Peyer's patch (tissue), 4 donors: ENCODE measurements at regions not wholly inside any gene's neighbourhood (a gene's known extent, or its start where the extent isn't known, plus 50 kb on each side); places are given as distances from the start of the nearest gene placed in this dataset.
"Not testable (repeated sequence)": the region's sequence is repeated elsewhere in the genome, so short reads cannot be mapped to it uniquely, and the experiment has no call there.

Source experiments
- DNase-seq, 3 donors: peaks; one replicate each; pipeline ENCODE4 v3.0.0-alpha.2; 2017 to 2019
- H3K27ac ChIP-seq, 4 donors: fragments of 200-600 bp; sonication (generic); one replicate each; pipeline ENCODE4 v1.5.1; 2016 to 2019
- H3K27me3 ChIP-seq, 2 donors: fragments of 200-600 bp; sonication (generic); one replicate each; pipeline ENCODE4 v1.5.1; 2019
- H3K36me3 ChIP-seq, 3 donors: fragments of 200-600 bp; sonication (generic); one replicate each; pipeline ENCODE4 v1.5.1; 2016 to 2019
- H3K4me1 ChIP-seq, 4 donors: fragments of 200-600 bp; sonication (generic); one replicate each; pipeline ENCODE4 v1.5.1; 2016 to 2019
- H3K4me3 ChIP-seq, 4 donors: fragments of 200-600 bp; sonication (generic); 1 replicate in 3 of 4; 2 replicates in 1 of 4; pipeline ENCODE4 v1.5.1; 2016 to 2019; ENCODE audit warnings: mild to moderate bottlenecking in 1 of 4
- H3K9me3 ChIP-seq, 4 donors: fragments of 200-600 bp; sonication (generic); one replicate each; pipeline ENCODE4 v1.5.1; 2016 to 2019; ENCODE audit warnings: mild to moderate bottlenecking in 1 of 4
- CTCF ChIP-seq, 6 experiments: fragments of 450-650 bp in 4 of 6; fragments of 200-600 bp in 2 of 6; sonication (generic) in 1 of 6; IDR thresholded peaks; one replicate each; pipeline ENCODE4 v1.5.1; 2017 to 2019; ENCODE audit warnings: antibody characterized with exemption in 6 of 6, mild to moderate bottlenecking in 3 of 6, moderate library complexity in 1 of 6
- POLR2A ChIP-seq, 2 donors: fragments of 450-650 bp; IDR thresholded peaks; one replicate each; pipeline ENCODE4 v1.5.1; 2017; ENCODE audit warnings: antibody characterized with exemption in 2 of 2, mild to moderate bottlenecking in 2 of 2, moderate library complexity in 2 of 2

GRCh38 chr2:8141780-8142179, 540.1 kb upstream of the ID2 start:
- TF ChIP-seq CTCF (IDR thresholded peaks at IDR 0.05) (no peak), POLR2A (IDR thresholded peaks at IDR 0.05) (no peak)
- Histone ChIP-seq H3K27ac (peak overlapping the region in 1 of 4 donors; percentile 56), H3K9me3 (no peaks in the 10 kb centered on the region), H3K4me1 (peaks cover 0 to 39% (median 0%) of the 10 kb centered on the region in 4 donors), H3K27me3 (no peaks in the 10 kb centered on the region), H3K36me3 (no peaks in the 10 kb centered on the region), H3K4me3 (no peak overlapping the region)
- DNase-seq, result no peak

DNA sequence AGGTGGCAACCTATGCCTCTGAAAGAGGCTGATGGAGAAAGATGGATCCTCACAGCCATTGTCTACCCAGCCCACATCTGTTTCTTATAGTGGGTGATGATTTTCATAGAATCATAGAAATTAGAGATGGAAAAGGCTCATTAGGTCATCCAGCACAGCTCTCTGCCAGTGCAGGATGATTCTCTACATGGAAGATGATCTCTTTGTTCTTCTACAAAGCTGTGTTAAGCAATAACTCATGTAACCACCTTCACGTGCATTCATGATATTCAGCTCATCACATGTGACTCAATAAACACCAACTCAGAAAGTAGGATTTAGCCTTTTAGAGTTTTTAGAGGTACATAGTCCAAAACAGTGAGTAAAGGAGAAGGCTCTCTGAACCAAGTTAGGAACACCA, 539.4 kb upstream of the ID2 start:
- peaks cover 0 to 39% (median 0%) of the 10 kb centered on the region in 4 donors for H3K4me1 ChIP-seq
- no peak for DNase-seq
- H3K27ac ChIP-seq, result no peak overlapping the region
- no peaks in the 10 kb centered on the region for H3K27me3 ChIP-seq
- no peak overlapping the region for H3K4me3 ChIP-seq
- TF ChIP-seq POLR2A (IDR thresholded peaks at IDR 0.05) (no peak), CTCF (IDR thresholded peaks at IDR 0.05) (no peak)
- H3K36me3 ChIP-seq, result no peaks in the 10 kb centered on the region
- no peaks in the 10 kb centered on the region for H3K9me3 ChIP-seq

GRCh38 chr2:8144131-8144631, 537.7 kb upstream of the ID2 start:
- Histone ChIP-seq H3K27me3 (no peaks in the 10 kb centered on the region), H3K4me1 (peaks cover 0 to 39% (median 0%) of the 10 kb centered on the region in 4 donors), H3K4me3 (no peak overlapping the region), H3K36me3 (no peaks in the 10 kb centered on the region), H3K9me3 (no peaks in the 10 kb centered on the region), H3K27ac (peak overlapping the region in 2 of 4 donors; percentile 10 to 37)
- TF ChIP-seq CTCF (IDR thresholded peaks at IDR 0.05) (no peak), POLR2A (IDR thresholded peaks at IDR 0.05) (no peak)
- no peak for DNase-seq

GRCh38 chr2:8144785-8145184, 537.1 kb upstream of the ID2 start:
- Histone ChIP-seq H3K4me1 (peaks cover 0 to 39% (median 0%) of the 10 kb centered on the region in 4 donors), H3K27me3 (no peaks in the 10 kb centered on the region), H3K9me3 (no peaks in the 10 kb centered on the region), H3K27ac (peak overlapping the region in 1 of 4 donors; percentile 37), H3K36me3 (no peaks in the 10 kb centered on the region), H3K4me3 (no peak overlapping the region)
- DNase-seq, result no peak
- no peak for TF ChIP-seq CTCF (IDR thresholded peaks at IDR 0.05)
- TF ChIP-seq POLR2A (IDR thresholded peaks at IDR 0.05), result no peak

DNA sequence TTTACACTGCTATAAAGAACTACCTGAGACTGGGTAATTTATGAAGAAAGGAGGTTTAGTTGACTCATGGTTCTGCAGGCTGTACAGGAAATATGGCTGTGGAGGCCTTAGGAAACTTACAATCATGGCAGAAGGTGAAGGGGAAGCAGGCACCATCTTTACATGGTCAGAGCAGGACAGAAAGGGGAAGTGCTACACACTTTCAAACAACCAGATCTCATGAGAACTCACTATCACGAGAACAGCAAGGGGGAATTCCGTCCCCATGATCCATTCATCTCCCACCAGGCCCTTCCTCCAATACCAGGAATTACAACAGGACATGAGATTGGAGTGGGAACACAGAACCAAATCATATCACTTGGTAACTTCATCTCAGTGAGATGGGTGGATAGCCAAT, 536.5 kb upstream of the ID2 start:
- peaks cover 0 to 39% (median 0%) of the 10 kb centered on the region in 4 donors for H3K4me1 ChIP-seq
- H3K9me3 ChIP-seq, H3K4me3 ChIP-seq, H3K27ac ChIP-seq, H3K36me3 ChIP-seq, H3K27me3 ChIP-seq, DNase-seq: not testable (repeated sequence)

GRCh38 chr2:8146132-8147005, 535.5 kb upstream of the ID2 start:
- DNase-seq, result peak in 1 of 3 donors; percentile 79
- Histone ChIP-seq H3K27ac (peak overlapping the region in 2 of 4 donors; percentile 66 to 67), H3K36me3 (no peaks in the 10 kb centered on the region), H3K4me1 (peaks cover 0 to 33% (median 0%) of the 10 kb centered on the region in 4 donors), H3K4me3 (no peak overlapping the region), H3K9me3 (no peaks in the 10 kb centered on the region), H3K27me3 (no peaks in the 10 kb centered on the region)
- no peak for TF ChIP-seq CTCF (IDR thresholded peaks at IDR 0.05)
- TF ChIP-seq POLR2A (IDR thresholded peaks at IDR 0.05), result no peak
